Fibroblast of lung (primary cell): ENCODE measurements at regions not wholly inside any gene's neighbourhood (a gene's known extent, or its start where the extent isn't known, plus 50 kb on each side); places are given as distances from the start of the nearest gene placed in this dataset.

ENCODE experiments used
- EZH2 ChIP-seq: IDR thresholded peaks from 2 replicates; pipeline ENCODE4 v1.5.1; 2012; ENCODE audit warnings: low read length, control low read depth, mild to moderate bottlenecking; ENCODE audit errors: missing control alignments
- TF ChIP-seq, protein P1 (sequence below), 2 donors: IDR thresholded peaks in 1 of 2; conservative IDR thresholded peaks in 1 of 2; 1 replicate in 1 of 2; 2 replicates in 1 of 2; pipeline ENCODE4 v1.5.1; 2011 to 2012; ENCODE audit warnings: low read length in 2 of 2, control low read depth in 1 of 2, inconsistent platforms in 1 of 2, low read depth in 1 of 2, mild to moderate bottlenecking in 1 of 2

DNA sequence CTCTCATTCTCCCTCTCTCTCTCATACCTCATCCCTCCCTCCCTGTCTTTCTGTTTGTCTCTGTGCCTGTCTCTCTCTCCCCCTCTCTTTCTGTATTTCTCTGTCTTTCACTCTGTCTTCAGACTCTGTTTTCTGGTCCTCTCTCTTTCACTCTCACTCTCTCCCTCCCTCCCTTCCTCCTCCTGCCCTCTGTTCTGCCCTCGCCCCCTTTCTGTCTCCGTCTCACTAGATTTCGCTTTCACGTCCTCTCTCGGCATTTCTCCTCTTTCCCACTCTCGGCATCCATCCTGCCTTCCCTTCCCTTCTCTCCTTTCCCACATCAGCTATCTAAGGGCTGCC, 183.0 kb downstream of the PHETA1 start:
- TF ChIP-seq, protein P1, sequence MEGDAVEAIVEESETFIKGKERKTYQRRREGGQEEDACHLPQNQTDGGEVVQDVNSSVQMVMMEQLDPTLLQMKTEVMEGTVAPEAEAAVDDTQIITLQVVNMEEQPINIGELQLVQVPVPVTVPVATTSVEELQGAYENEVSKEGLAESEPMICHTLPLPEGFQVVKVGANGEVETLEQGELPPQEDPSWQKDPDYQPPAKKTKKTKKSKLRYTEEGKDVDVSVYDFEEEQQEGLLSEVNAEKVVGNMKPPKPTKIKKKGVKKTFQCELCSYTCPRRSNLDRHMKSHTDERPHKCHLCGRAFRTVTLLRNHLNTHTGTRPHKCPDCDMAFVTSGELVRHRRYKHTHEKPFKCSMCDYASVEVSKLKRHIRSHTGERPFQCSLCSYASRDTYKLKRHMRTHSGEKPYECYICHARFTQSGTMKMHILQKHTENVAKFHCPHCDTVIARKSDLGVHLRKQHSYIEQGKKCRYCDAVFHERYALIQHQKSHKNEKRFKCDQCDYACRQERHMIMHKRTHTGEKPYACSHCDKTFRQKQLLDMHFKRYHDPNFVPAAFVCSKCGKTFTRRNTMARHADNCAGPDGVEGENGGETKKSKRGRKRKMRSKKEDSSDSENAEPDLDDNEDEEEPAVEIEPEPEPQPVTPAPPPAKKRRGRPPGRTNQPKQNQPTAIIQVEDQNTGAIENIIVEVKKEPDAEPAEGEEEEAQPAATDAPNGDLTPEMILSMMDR (conservative IDR thresholded peaks at IDR 0.05 in 1 of 2, IDR thresholded peaks at IDR 0.05 in 1 of 2; ENCODE audit: low read depth in 1 of 2, low read length in 2 of 2), result no peak
- no peak for TF ChIP-seq EZH2
